Islet precursor cell (in vitro differentiated cells): ENCODE measurements at regions not wholly inside any gene's neighbourhood (a gene's known extent, or its start where the extent isn't known, plus 50 kb on each side); places are given as distances from the start of the nearest gene placed in this dataset.
"Not testable (repeated sequence)": the region's sequence is repeated elsewhere in the genome, so short reads cannot be mapped to it uniquely, and the experiment has no call there.

Experiments
- DNase-seq: peaks from one replicate; pipeline ENCODE4 v3.0.0-alpha.2; 2018

GRCh38 chr10:124160176-124160575 is 66.8 kb upstream of the CHST15 start:
- DNase-seq: no peak

GRCh38 chr10:124159153-124159552 is 65.8 kb upstream of the CHST15 start:
- no peak for DNase-seq

GRCh38 chr10:124158592-124158991 is 65.2 kb upstream of the CHST15 start:
- no peak for DNase-seq

GRCh38 chr10:124157271-124157681 is 63.9 kb upstream of the CHST15 start:
- DNase-seq: no peak

GRCh38 chr10:124156524-124157260 is 63.3 kb upstream of the CHST15 start:
- DNase-seq: no peak

- DNase-seq: peak; percentile 71
Observed at GRCh38 chr10:124155781-124156435, 62.5 kb upstream of the CHST15 start.

GRCh38 chr10:124153023-124153826 is 59.8 kb upstream of the CHST15 start:
- DNase-seq: peak; percentile 96

GRCh38 chr10:124152139-124153022 is 59.0 kb upstream of the CHST15 start:
- peak; percentile 87 for DNase-seq

- no peak for DNase-seq
Observed at GRCh38 chr10:124151466-124152095, 58.2 kb upstream of the CHST15 start.

- DNase-seq: no peak
Observed at GRCh38 chr10:124150807-124151417, 57.5 kb upstream of the CHST15 start.

GRCh38 chr10:124150189-124150806 is 56.9 kb upstream of the CHST15 start:
- no peak for DNase-seq

GRCh38 chr10:124149189-124150042 is 56.0 kb upstream of the CHST15 start:
- DNase-seq: no peak

GRCh38 chr10:124148509-124149188 is 55.3 kb upstream of the CHST15 start:
- DNase-seq: not testable (repeated sequence)

GRCh38 chr10:124146483-124146882 is 53.1 kb upstream of the CHST15 start:
- no peak for DNase-seq

- no peak for DNase-seq
Observed at GRCh38 chr10:124145109-124145870, 51.9 kb upstream of the CHST15 start.

- no peak for DNase-seq
Observed at GRCh38 chr10:124144536-124144935, 51.1 kb upstream of the CHST15 start.

GRCh38 chr10:124143721-124144120 is 50.3 kb upstream of the CHST15 start:
- no peak for DNase-seq
